H9 (cell line): ENCODE measurements at regions not wholly inside any gene's neighbourhood (a gene's known extent, or its start where the extent isn't known, plus 50 kb on each side); places are given as distances from the start of the nearest gene placed in this dataset.

Experiments used
- DNase-seq: peaks from one replicate; pipeline ENCODE4 v3.0.0-alpha.2; 2017
- H2AFZ ChIP-seq: one replicate; pipeline ENCODE4 v1.6.1; 2013; ENCODE audit warnings: mild to moderate bottlenecking, low read length, control low read depth, moderate library complexity
- H2AK5ac ChIP-seq: 2 replicates; pipeline ENCODE4 v1.6.1; 2013; ENCODE audit warnings: low read length, control low read depth, mixed read lengths; ENCODE audit not compliant: insufficient read length
- H2BK120ac ChIP-seq: one replicate; pipeline ENCODE4 v1.6.1; 2013; ENCODE audit warnings: low read depth, mild to moderate bottlenecking, low read length, control low read depth, inconsistent platforms; ENCODE audit not compliant: poor library complexity, severe bottlenecking
- H2BK12ac ChIP-seq: 2 replicates; pipeline ENCODE4 v1.6.1; 2013; ENCODE audit warnings: low read length, control low read depth, mixed read lengths, low read depth; ENCODE audit not compliant: insufficient read length
- H2BK15ac ChIP-seq: 2 replicates; pipeline ENCODE4 v1.6.1; 2013; ENCODE audit warnings: low read depth, low read length, control low read depth
- H2BK20ac ChIP-seq: one replicate; pipeline ENCODE4 v1.6.1; 2013; ENCODE audit warnings: low read depth, mild to moderate bottlenecking, low read length, control low read depth, inconsistent platforms; ENCODE audit not compliant: poor library complexity, severe bottlenecking
- H2BK5ac ChIP-seq: 2 replicates; pipeline ENCODE4 v1.6.1; 2013; ENCODE audit warnings: low read length, control low read depth, mixed read lengths; ENCODE audit not compliant: insufficient read length
- H3K14ac ChIP-seq: 2 replicates; pipeline ENCODE4 v1.6.1; 2013; ENCODE audit warnings: low read length, control low read depth; ENCODE audit not compliant: insufficient read depth
- H3K18ac ChIP-seq: 2 replicates; pipeline ENCODE4 v1.6.1; 2013; ENCODE audit warnings: low read depth, mild to moderate bottlenecking, mixed read lengths, low read length, control low read depth; ENCODE audit not compliant: insufficient read length
- H3K23ac ChIP-seq: 2 replicates; pipeline ENCODE4 v1.6.1; 2013; ENCODE audit warnings: low read length, control low read depth, mixed read lengths, low read depth; ENCODE audit not compliant: insufficient read length
- H3K23me2 ChIP-seq: 2 replicates; pipeline ENCODE4 v1.6.1; 2013; ENCODE audit warnings: low read depth, mild to moderate bottlenecking, mixed read lengths, low read length, control low read depth; ENCODE audit not compliant: insufficient read length, poor library complexity, severe bottlenecking
- H3K27ac ChIP-seq: 2 replicates; pipeline ENCODE4 v1.5.1; 2013; ENCODE audit warnings: low read length, control low read depth, mixed read lengths, low read depth; ENCODE audit not compliant: insufficient read length
- H3K27me3 ChIP-seq: 2 replicates; pipeline ENCODE4 v1.6.1; 2013; ENCODE audit warnings: low read length, control low read depth, inconsistent platforms; ENCODE audit not compliant: insufficient read depth
- H3K4ac ChIP-seq: 2 replicates; pipeline ENCODE4 v1.6.1; 2013; ENCODE audit warnings: low read depth, mild to moderate bottlenecking, control low read depth, inconsistent platforms, low read length, moderate library complexity
- H3K4me1 ChIP-seq: 2 replicates; pipeline ENCODE4 v1.6.1; 2013; ENCODE audit warnings: low read length, control low read depth, inconsistent platforms; ENCODE audit not compliant: insufficient read depth
- H3K4me2 ChIP-seq: 2 replicates; pipeline ENCODE4 v1.6.1; 2013; ENCODE audit warnings: low read length, control low read depth, mixed read lengths; ENCODE audit not compliant: insufficient read length, insufficient read depth
- H3K56ac ChIP-seq: 2 replicates; pipeline ENCODE4 v1.6.1; 2013; ENCODE audit warnings: low read depth, mild to moderate bottlenecking, mixed read lengths, low read length, control low read depth; ENCODE audit not compliant: insufficient read length
- H3K79me1 ChIP-seq: 2 replicates; pipeline ENCODE4 v1.6.1; 2013; ENCODE audit warnings: low read depth, mild to moderate bottlenecking, moderate library complexity, low read length, control low read depth, inconsistent platforms; ENCODE audit not compliant: insufficient read depth, poor library complexity, severe bottlenecking
- H3K79me2 ChIP-seq: 2 replicates; pipeline ENCODE4 v1.6.1; 2013; ENCODE audit warnings: low read length, control low read depth, inconsistent platforms; ENCODE audit not compliant: insufficient read depth
- H3K9ac ChIP-seq: 2 replicates; pipeline ENCODE4 v1.6.1; 2013; ENCODE audit warnings: low read length, control low read depth, mixed read lengths; ENCODE audit not compliant: insufficient read length; ENCODE audit errors: extremely low read depth
- H3K9me3 ChIP-seq: one replicate; pipeline ENCODE4 v1.6.1; 2013; ENCODE audit warnings: low read depth, low read length, inconsistent platforms; ENCODE audit not compliant: control insufficient read depth
- H3T11ph ChIP-seq: one replicate; pipeline ENCODE4 v1.6.1; 2013; ENCODE audit warnings: mild to moderate bottlenecking, low read length, control low read depth, inconsistent platforms
- H4K20me1 ChIP-seq: one replicate; pipeline ENCODE4 v1.6.1; 2013; ENCODE audit not compliant: control insufficient read depth, insufficient read length, insufficient read depth
- H4K5ac ChIP-seq: 2 replicates; pipeline ENCODE4 v1.6.1; 2013; ENCODE audit warnings: low read depth, mild to moderate bottlenecking, mixed read lengths, low read length, control low read depth; ENCODE audit not compliant: insufficient read length
- H4K8ac ChIP-seq: replicated peaks from 2 replicates; pipeline ENCODE4 v1.6.1; 2013; ENCODE audit warnings: low read length, control low read depth, mixed read lengths, low read depth; ENCODE audit not compliant: insufficient read length
- H4K91ac ChIP-seq: 2 replicates; pipeline ENCODE4 v1.6.1; 2013; ENCODE audit warnings: low read depth, mild to moderate bottlenecking, moderate library complexity, mixed read lengths, low read length, control low read depth; ENCODE audit not compliant: insufficient read length
- H3K27ac Mint-ChIP-seq, 3 experiments: 2 replicates in 2 of 3; 3 replicates in 1 of 3; pipeline ENCODE4 v1.8.0; 2020 to 2021; ENCODE audit warnings: mixed read lengths in 3 of 3, mild to moderate bottlenecking in 1 of 3, moderate library complexity in 1 of 3
- H3K27me3 Mint-ChIP-seq: 2 replicates; pipeline ENCODE4 v1.8.0; 2021; ENCODE audit warnings: low read depth, mild to moderate bottlenecking, moderate library complexity, mixed read lengths
- H3K36me3 Mint-ChIP-seq, 3 experiments: 2 replicates in 2 of 3; 3 replicates in 1 of 3; pipeline ENCODE4 v1.8.0; 2020 to 2021; ENCODE audit warnings: low read depth in 3 of 3, mixed read lengths in 3 of 3; ENCODE audit not compliant: insufficient read depth in 1 of 3
- H3K4me1 Mint-ChIP-seq, 2 experiments: 2 replicates each; pipeline ENCODE4 v1.8.0; 2020; ENCODE audit warnings: mixed read lengths in 2 of 2
- H3K4me3 Mint-ChIP-seq, 2 experiments: 2 replicates in 1 of 2; 3 replicates in 1 of 2; pipeline ENCODE4 v1.8.0; 2020 to 2021; ENCODE audit warnings: mild to moderate bottlenecking in 2 of 2, mixed read lengths in 2 of 2, moderate library complexity in 1 of 2
- H3K9me3 Mint-ChIP-seq, 2 experiments: 2 replicates in 1 of 2; 3 replicates in 1 of 2; pipeline ENCODE4 v1.8.0; 2020; ENCODE audit warnings: mild to moderate bottlenecking in 2 of 2, mixed read lengths in 2 of 2, moderate library complexity in 1 of 2
- WGBS: extraction: QIAGEN DNeasy Blood & Tissue Kit; methylation state at CpG from one replicate; pipeline ENCODE4 v1.1.7; 2013; ENCODE audit warnings: missing lambda C conversion rate, low lambda C conversion rate, mixed read lengths; ENCODE audit not compliant: insufficient read length; ENCODE audit errors: extremely low coverage; 5-methylcytosine and 5-hydroxymethylcytosine counted together
- TF ChIP-seq, protein P1 (sequence below): fragments of 200-600 bp; sonication (generic); conservative IDR thresholded peaks from 3 replicates; pipeline ENCODE4 v1.8.0; 2021; ENCODE audit warnings: antibody characterized with exemption, mild to moderate bottlenecking

- H3K27ac ChIP-seq = no peak overlapping the region
- Mint-ChIP-seq H3K36me3 (no peaks in the 10 kb centered on the region), H3K9me3 (no peaks in the 10 kb centered on the region), H3K27ac (no peak overlapping the region), H3K4me3 (no peak overlapping the region), H3K4me1 (no peaks in the 10 kb centered on the region), H3K27me3 (no peaks in the 10 kb centered on the region)
- H4K8ac ChIP-seq = no peak overlapping the region
- H2BK5ac ChIP-seq = no peak overlapping the region
- no peak overlapping the region for H3K23ac ChIP-seq
- DNase-seq = no peak
- H3K18ac ChIP-seq = no peak overlapping the region
- H3K56ac ChIP-seq = no peak overlapping the region
- no CpG with 5 or more reads among the region's 4 CpGs for WGBS
- no peak overlapping the region for H2AFZ ChIP-seq
- no peak overlapping the region for H3K4me2 ChIP-seq
- TF ChIP-seq, protein P1, sequence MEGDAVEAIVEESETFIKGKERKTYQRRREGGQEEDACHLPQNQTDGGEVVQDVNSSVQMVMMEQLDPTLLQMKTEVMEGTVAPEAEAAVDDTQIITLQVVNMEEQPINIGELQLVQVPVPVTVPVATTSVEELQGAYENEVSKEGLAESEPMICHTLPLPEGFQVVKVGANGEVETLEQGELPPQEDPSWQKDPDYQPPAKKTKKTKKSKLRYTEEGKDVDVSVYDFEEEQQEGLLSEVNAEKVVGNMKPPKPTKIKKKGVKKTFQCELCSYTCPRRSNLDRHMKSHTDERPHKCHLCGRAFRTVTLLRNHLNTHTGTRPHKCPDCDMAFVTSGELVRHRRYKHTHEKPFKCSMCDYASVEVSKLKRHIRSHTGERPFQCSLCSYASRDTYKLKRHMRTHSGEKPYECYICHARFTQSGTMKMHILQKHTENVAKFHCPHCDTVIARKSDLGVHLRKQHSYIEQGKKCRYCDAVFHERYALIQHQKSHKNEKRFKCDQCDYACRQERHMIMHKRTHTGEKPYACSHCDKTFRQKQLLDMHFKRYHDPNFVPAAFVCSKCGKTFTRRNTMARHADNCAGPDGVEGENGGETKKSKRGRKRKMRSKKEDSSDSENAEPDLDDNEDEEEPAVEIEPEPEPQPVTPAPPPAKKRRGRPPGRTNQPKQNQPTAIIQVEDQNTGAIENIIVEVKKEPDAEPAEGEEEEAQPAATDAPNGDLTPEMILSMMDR = no peak
- no peak overlapping the region for H4K5ac ChIP-seq
- H2BK120ac ChIP-seq = no peak overlapping the region
- H4K20me1 ChIP-seq = no peaks in the 10 kb centered on the region
- H2BK20ac ChIP-seq = no peak overlapping the region
- no peak overlapping the region for H3K9ac ChIP-seq
- H2BK15ac ChIP-seq = no peak overlapping the region
- H3K79me1 ChIP-seq = no peaks in the 10 kb centered on the region
- no peaks in the 10 kb centered on the region for H3K9me3 ChIP-seq
- H3K27me3 ChIP-seq = no peaks in the 10 kb centered on the region
- H3K4me1 ChIP-seq = no peaks in the 10 kb centered on the region
- no peak overlapping the region for H3T11ph ChIP-seq
- H3K14ac ChIP-seq = no peak overlapping the region
- H2AK5ac ChIP-seq = no peak overlapping the region
- no peak overlapping the region for H2BK12ac ChIP-seq
- H3K4ac ChIP-seq = no peak overlapping the region
- no peaks in the 10 kb centered on the region for H3K79me2 ChIP-seq
- no peaks in the 10 kb centered on the region for H3K23me2 ChIP-seq
- H4K91ac ChIP-seq = no peak overlapping the region
These were observed 152.4 kb downstream of the SEC23A start for GRCh38 chr14:38950676-38951075.
